Naive thymus-derived CD8-positive, alpha-beta T cell (primary cell): ENCODE measurements at regions not wholly inside any gene's neighbourhood (a gene's known extent, or its start where the extent isn't known, plus 50 kb on each side); places are given as distances from the start of the nearest gene placed in this dataset.
A peak's percentile ranks its signal among the peaks of the same experiment; 100 is the strongest.

Experiments
- ATAC-seq, 2 donors: fragments of 150-1000 bp; cut with Tn5 transposase in 1 of 2; sonication (Bioruptor Pico), chemical (Tn5 transposase) in 1 of 2; 1 replicate in 1 of 2; 2 replicates in 1 of 2; pipeline ENCODE4 v1.10.0; 2021; ENCODE audit warnings: mild to moderate bottlenecking in 2 of 2, moderate library complexity in 2 of 2
- POLR2A ChIA-PET: fragments of 350-600 bp; sonication (Branson Sonifier 250); formaldehyde crosslinking; loops from one replicate; lab custom pipeline; 2021; ENCODE audit warnings: antibody characterized with exemption; lab: Charles Lee
- DNase-seq, 10 donors: peaks; one replicate each; pipeline versions ENCODE4 v3.0.0 to v3.0.0-alpha.2; 2020 to 2022
- H3K27ac Mint-ChIP-seq, 10 donors: one replicate each; pipeline ENCODE4 v1.8.0; 2020 to 2022; ENCODE audit warnings: mild to moderate bottlenecking in 10 of 10, mixed read lengths in 10 of 10, moderate library complexity in 4 of 10, inconsistent platforms in 1 of 10
- H3K27me3 Mint-ChIP-seq, 5 donors: one replicate each; pipeline ENCODE4 v1.8.0; 2021 to 2022; ENCODE audit warnings: mixed read lengths in 5 of 5
- H3K36me3 Mint-ChIP-seq, 3 donors: one replicate each; pipeline ENCODE4 v1.8.0; 2020 to 2022; ENCODE audit warnings: mixed read lengths in 3 of 3, mild to moderate bottlenecking in 2 of 3, inconsistent platforms in 1 of 3
- H3K4me1 Mint-ChIP-seq, 4 donors: one replicate each; pipeline ENCODE4 v1.8.0; 2021 to 2022; ENCODE audit warnings: mixed read lengths in 4 of 4
- H3K4me3 Mint-ChIP-seq, 10 donors: one replicate each; pipeline ENCODE4 v1.8.0; 2020 to 2022; ENCODE audit warnings: mild to moderate bottlenecking in 10 of 10, mixed read lengths in 10 of 10, moderate library complexity in 6 of 10, inconsistent platforms in 1 of 10
- H3K9me3 Mint-ChIP-seq, 9 donors: one replicate each; pipeline ENCODE4 v1.8.0; 2020 to 2022; ENCODE audit warnings: mixed read lengths in 9 of 9, mild to moderate bottlenecking in 3 of 9, inconsistent platforms in 1 of 9, moderate library complexity in 1 of 9

GRCh38 chr4:186481998-186482790 lies 73.2 kb downstream of the MTNR1A start:
- Mint-ChIP-seq H3K27me3 (peaks cover 0 to 17% (median 6%) of the 10 kb centered on the region in 5 donors), H3K36me3 (no peaks in the 10 kb centered on the region), H3K4me1 (no peaks in the 10 kb centered on the region), H3K27ac (no peak overlapping the region), H3K4me3 (no peak overlapping the region), H3K9me3 (peaks cover 0 to 17% (median 4%) of the 10 kb centered on the region in 9 donors)
- ATAC-seq (no peak), DNase-seq (no peak)
- POLR2A ChIA-PET: no interaction called here

- Mint-ChIP-seq H3K36me3 (no peaks in the 10 kb centered on the region), H3K27me3 (peaks cover 0 to 4% (median 0%) of the 10 kb centered on the region in 5 donors), H3K4me1 (no peaks in the 10 kb centered on the region), H3K4me3 (no peak overlapping the region), H3K27ac (no peak overlapping the region), H3K9me3 (peaks cover 0 to 5% (median 0%) of the 10 kb centered on the region in 9 donors)
- POLR2A ChIA-PET: no interaction called here
- DNase-seq (no peak), ATAC-seq (no peak)
These were observed 80.2 kb downstream of the MTNR1A start for GRCh38 chr4:186475202-186475601.

- POLR2A ChIA-PET: no interaction called here
- no peak for ATAC-seq
- no peak overlapping the region for H3K4me3 Mint-ChIP-seq
These were observed 81.4 kb downstream of the MTNR1A start for GRCh38 chr4:186473933-186474332.

GRCh38 chr4:186472948-186473347 lies 82.4 kb downstream of the MTNR1A start:
- DNase-seq: no peak
- no peak for ATAC-seq
- H3K27ac Mint-ChIP-seq: no peak overlapping the region
- H3K4me1 Mint-ChIP-seq: no peaks in the 10 kb centered on the region
- peaks cover 0 to 5% (median 0%) of the 10 kb centered on the region in 9 donors for H3K9me3 Mint-ChIP-seq
- H3K27me3 Mint-ChIP-seq: peaks cover 0 to 3% (median 0%) of the 10 kb centered on the region in 5 donors
- no peaks in the 10 kb centered on the region for H3K36me3 Mint-ChIP-seq
- H3K4me3 Mint-ChIP-seq: no peak overlapping the region
- POLR2A ChIA-PET: no interaction called here

More at GRCh38 chr4:186473933-186474332, 81.4 kb downstream of the MTNR1A start:
- no peak for DNase-seq
- H3K27ac Mint-ChIP-seq: no peak overlapping the region
- no peaks in the 10 kb centered on the region for H3K36me3 Mint-ChIP-seq
- peaks cover 0 to 5% (median 0%) of the 10 kb centered on the region in 9 donors for H3K9me3 Mint-ChIP-seq
- H3K4me1 Mint-ChIP-seq: no peaks in the 10 kb centered on the region
- H3K27me3 Mint-ChIP-seq: peaks cover 0 to 3% (median 0%) of the 10 kb centered on the region in 5 donors

- H3K4me3 Mint-ChIP-seq: no peak overlapping the region
- no peak for DNase-seq
- H3K27me3 Mint-ChIP-seq: peaks cover 0 to 3% (median 0%) of the 10 kb centered on the region in 5 donors
- ATAC-seq: no peak
- no peaks in the 10 kb centered on the region for H3K36me3 Mint-ChIP-seq
- no peak overlapping the region for H3K27ac Mint-ChIP-seq
- peaks cover 0 to 5% (median 0%) of the 10 kb centered on the region in 9 donors for H3K9me3 Mint-ChIP-seq
- POLR2A ChIA-PET: no interaction called here
- H3K4me1 Mint-ChIP-seq: no peaks in the 10 kb centered on the region
These were observed 83.9 kb downstream of the MTNR1A start for GRCh38 chr4:186471441-186471840.

GRCh38 chr4:186458050-186458449 lies 97.3 kb downstream of the MTNR1A start:
- no peak for ATAC-seq
- DNase-seq: no peak
- peaks cover 0 to 25% (median 11%) of the 10 kb centered on the region in 9 donors for H3K9me3 Mint-ChIP-seq
- POLR2A ChIA-PET: no interaction called here
- H3K4me1 Mint-ChIP-seq: no peaks in the 10 kb centered on the region
- H3K27me3 Mint-ChIP-seq: peaks cover 0 to 15% (median 10%) of the 10 kb centered on the region in 5 donors
- H3K27ac Mint-ChIP-seq: no peak overlapping the region
- no peak overlapping the region for H3K4me3 Mint-ChIP-seq
- peaks cover 0 to 10% (median 0%) of the 10 kb centered on the region in 3 donors for H3K36me3 Mint-ChIP-seq

GRCh38 chr4:186451982-186452381 lies 103.4 kb downstream of the MTNR1A start:
- Mint-ChIP-seq H3K36me3 (peaks cover 0 to 34% (median 0%) of the 10 kb centered on the region in 3 donors), H3K27ac (no peak overlapping the region), H3K9me3 (peaks cover 7 to 56% (median 33%) of the 10 kb centered on the region in 9 donors), H3K4me1 (no peaks in the 10 kb centered on the region), H3K27me3 (peaks cover 0 to 2% (median 0%) of the 10 kb centered on the region in 5 donors), H3K4me3 (no peak overlapping the region)
- ATAC-seq: no peak
- POLR2A ChIA-PET: no interaction called here
- DNase-seq: no peak

GRCh38 chr4:186449954-186450353 lies 105.4 kb downstream of the MTNR1A start:
- no peak for ATAC-seq

GRCh38 chr4:186445040-186445439 lies 110.3 kb downstream of the MTNR1A start:
- Mint-ChIP-seq H3K9me3 (peaks cover 0 to 14% (median 6%) of the 10 kb centered on the region in 9 donors), H3K4me1 (no peaks in the 10 kb centered on the region), H3K27me3 (peaks cover 0 to 4% (median 0%) of the 10 kb centered on the region in 5 donors), H3K36me3 (peaks cover 0 to 5% (median 0%) of the 10 kb centered on the region in 3 donors), H3K4me3 (no peak overlapping the region), H3K27ac (no peak overlapping the region)
- DNase-seq (no peak), ATAC-seq (no peak)
- POLR2A ChIA-PET: no interaction called here

More at GRCh38 chr4:186449954-186450353, 105.4 kb downstream of the MTNR1A start:
- no peak overlapping the region for H3K27ac Mint-ChIP-seq
- no peak for DNase-seq
- peaks cover 7 to 52% (median 34%) of the 10 kb centered on the region in 9 donors for H3K9me3 Mint-ChIP-seq
- peaks cover 0 to 34% (median 0%) of the 10 kb centered on the region in 3 donors for H3K36me3 Mint-ChIP-seq
- H3K4me1 Mint-ChIP-seq: no peaks in the 10 kb centered on the region
- POLR2A ChIA-PET: no interaction called here
- H3K27me3 Mint-ChIP-seq: no peaks in the 10 kb centered on the region
- H3K4me3 Mint-ChIP-seq: no peak overlapping the region

- H3K27me3 Mint-ChIP-seq: peaks cover 0 to 4% (median 0%) of the 10 kb centered on the region in 5 donors
- no peaks in the 10 kb centered on the region for H3K4me1 Mint-ChIP-seq
- no peak overlapping the region for H3K27ac Mint-ChIP-seq
- H3K4me3 Mint-ChIP-seq: no peak overlapping the region
- H3K9me3 Mint-ChIP-seq: peaks cover 0 to 31% (median 7%) of the 10 kb centered on the region in 9 donors
- peaks cover 0 to 6% (median 0%) of the 10 kb centered on the region in 3 donors for H3K36me3 Mint-ChIP-seq
- POLR2A ChIA-PET: no interaction called here
- DNase-seq (no peak), ATAC-seq (no peak)
These were observed 113.9 kb downstream of the MTNR1A start for GRCh38 chr4:186441502-186441901.

GRCh38 chr4:186428481-186428880 lies 126.9 kb downstream of the MTNR1A start:
- H3K27ac Mint-ChIP-seq: peak overlapping the region in 1 of 10 donors; percentile 33
- no peak for DNase-seq
- peaks cover 0 to 5% (median 0%) of the 10 kb centered on the region in 9 donors for H3K9me3 Mint-ChIP-seq

GRCh38 chr4:186424745-186425144 lies 130.6 kb downstream of the MTNR1A start:
- Mint-ChIP-seq H3K27me3 (peaks cover 0 to 8% (median 0%) of the 10 kb centered on the region in 5 donors), H3K27ac (no peak overlapping the region), H3K4me3 (no peak overlapping the region), H3K36me3 (no peaks in the 10 kb centered on the region), H3K9me3 (no peaks in the 10 kb centered on the region), H3K4me1 (no peaks in the 10 kb centered on the region)
- ATAC-seq (no peak), DNase-seq (no peak)
- POLR2A ChIA-PET: no interaction called here

More at GRCh38 chr4:186428481-186428880, 126.9 kb downstream of the MTNR1A start:
- no peaks in the 10 kb centered on the region for H3K4me1 Mint-ChIP-seq
- no peak for ATAC-seq
- POLR2A ChIA-PET: no interaction called here
- no peak overlapping the region for H3K4me3 Mint-ChIP-seq
- peaks cover 0 to 1% (median 0%) of the 10 kb centered on the region in 5 donors for H3K27me3 Mint-ChIP-seq
- no peaks in the 10 kb centered on the region for H3K36me3 Mint-ChIP-seq

- Mint-ChIP-seq H3K9me3 (no peaks in the 10 kb centered on the region), H3K27me3 (peaks cover 0 to 16% (median 0%) of the 10 kb centered on the region in 5 donors), H3K27ac (no peak overlapping the region), H3K4me1 (no peaks in the 10 kb centered on the region), H3K36me3 (no peaks in the 10 kb centered on the region), H3K4me3 (no peak overlapping the region)
- POLR2A ChIA-PET: no interaction called here
- DNase-seq (no peak), ATAC-seq (no peak)
These were observed 133.1 kb downstream of the MTNR1A start for GRCh38 chr4:186422296-186422695.
